Smooth muscle cell (in vitro differentiated cells): ENCODE measurements at regions not wholly inside any gene's neighbourhood (a gene's known extent, or its start where the extent isn't known, plus 50 kb on each side); places are given as distances from the start of the nearest gene placed in this dataset.

Source experiments
- DNase-seq: peaks from one replicate; lab custom pipeline; 2025; ENCODE audit not compliant: unreplicated experiment; lab: John Stamatoyannopoulos, UW
- H2AFZ ChIP-seq: fragments of 200-600 bp; sonication (generic); 2 replicates; pipeline ENCODE4 v1.6.0; 2016; ENCODE audit warnings: antibody characterized with exemption, low read depth, mild to moderate bottlenecking
- H3F3A ChIP-seq: fragments of 200-600 bp; sonication (generic); 2 replicates; pipeline ENCODE4 v1.6.0; 2017; ENCODE audit warnings: antibody characterized with exemption, low read depth
- H3K27ac ChIP-seq: fragments of 200-600 bp; sonication (generic); 2 replicates; pipeline ENCODE4 v1.5.1; 2016; ENCODE audit warnings: low read depth, mild to moderate bottlenecking
- H3K27me3 ChIP-seq: fragments of 200-600 bp; sonication (generic); 2 replicates; pipeline ENCODE4 v1.6.1; 2016; ENCODE audit warnings: low read depth, mild to moderate bottlenecking
- H3K36me3 ChIP-seq: fragments of 200-600 bp; sonication (generic); 2 replicates; pipeline ENCODE4 v1.5.1; 2016; ENCODE audit warnings: low read depth
- H3K4me1 ChIP-seq: fragments of 200-600 bp; sonication (generic); 2 replicates; pipeline ENCODE4 v1.5.1; 2016; ENCODE audit warnings: low read depth
- H3K4me2 ChIP-seq: fragments of 200-600 bp; sonication (generic); 2 replicates; pipeline ENCODE4 v1.6.0; 2016; ENCODE audit warnings: mild to moderate bottlenecking
- H3K4me3 ChIP-seq: fragments of 200-600 bp; sonication (generic); 2 replicates; pipeline ENCODE4 v1.5.1; 2016; ENCODE audit warnings: mild to moderate bottlenecking
- H3K79me2 ChIP-seq: fragments of 200-600 bp; sonication (generic); 2 replicates; pipeline ENCODE4 v1.6.0; 2016; ENCODE audit warnings: low read depth, mild to moderate bottlenecking
- H3K9ac ChIP-seq: fragments of 200-600 bp; sonication (generic); 2 replicates; pipeline ENCODE4 v1.6.0; 2016; ENCODE audit warnings: low read depth
- H3K9me3 ChIP-seq: fragments of 200-600 bp; sonication (generic); replicated peaks from 2 replicates; pipeline ENCODE4 v1.5.1; 2016; ENCODE audit warnings: low read depth
- H4K20me1 ChIP-seq: fragments of 200-600 bp; sonication (generic); 2 replicates; pipeline ENCODE4 v1.6.0; 2016; ENCODE audit warnings: low read depth
- whole genome bisulfite sequencing: methylation state at CpG from one replicate; pipeline ENCODE4 v1.1.7; 2016; ENCODE audit warnings: low lambda C conversion rate; 5-methylcytosine and 5-hydroxymethylcytosine counted together
- TF ChIP-seq, protein P1 (sequence below): fragments of 200-600 bp; sonication (generic); IDR thresholded peaks from 2 replicates; pipeline ENCODE4 v1.5.1; 2017; ENCODE audit warnings: borderline replicate concordance, mild to moderate bottlenecking, antibody characterized with exemption; ENCODE audit not compliant: insufficient read depth, poor library complexity, severe bottlenecking

GRCh38 chr4:59945277-59945676, 1254.8 kb upstream of the ADGRL3 start:
- H4K20me1 ChIP-seq, result no peaks in the 10 kb centered on the region
- H3K4me3 ChIP-seq, result no peak overlapping the region
- DNase-seq, result no peak
- H2AFZ ChIP-seq, result no peak overlapping the region
- no peaks in the 10 kb centered on the region for H3F3A ChIP-seq
- H3K79me2 ChIP-seq, result no peaks in the 10 kb centered on the region
- peak overlapping the region; percentile 25 for H3K4me2 ChIP-seq
- H3K4me1 ChIP-seq, result no peaks in the 10 kb centered on the region
- H3K36me3 ChIP-seq, result no peaks in the 10 kb centered on the region
- H3K9ac ChIP-seq, result no peak overlapping the region
- H3K27me3 ChIP-seq, result no peaks in the 10 kb centered on the region
- H3K9me3 ChIP-seq, result no peaks in the 10 kb centered on the region
- WGBS, result 67% methylated on average over 2 of the region's 2 CpGs
- H3K27ac ChIP-seq, result no peak overlapping the region
- TF ChIP-seq, protein P1, sequence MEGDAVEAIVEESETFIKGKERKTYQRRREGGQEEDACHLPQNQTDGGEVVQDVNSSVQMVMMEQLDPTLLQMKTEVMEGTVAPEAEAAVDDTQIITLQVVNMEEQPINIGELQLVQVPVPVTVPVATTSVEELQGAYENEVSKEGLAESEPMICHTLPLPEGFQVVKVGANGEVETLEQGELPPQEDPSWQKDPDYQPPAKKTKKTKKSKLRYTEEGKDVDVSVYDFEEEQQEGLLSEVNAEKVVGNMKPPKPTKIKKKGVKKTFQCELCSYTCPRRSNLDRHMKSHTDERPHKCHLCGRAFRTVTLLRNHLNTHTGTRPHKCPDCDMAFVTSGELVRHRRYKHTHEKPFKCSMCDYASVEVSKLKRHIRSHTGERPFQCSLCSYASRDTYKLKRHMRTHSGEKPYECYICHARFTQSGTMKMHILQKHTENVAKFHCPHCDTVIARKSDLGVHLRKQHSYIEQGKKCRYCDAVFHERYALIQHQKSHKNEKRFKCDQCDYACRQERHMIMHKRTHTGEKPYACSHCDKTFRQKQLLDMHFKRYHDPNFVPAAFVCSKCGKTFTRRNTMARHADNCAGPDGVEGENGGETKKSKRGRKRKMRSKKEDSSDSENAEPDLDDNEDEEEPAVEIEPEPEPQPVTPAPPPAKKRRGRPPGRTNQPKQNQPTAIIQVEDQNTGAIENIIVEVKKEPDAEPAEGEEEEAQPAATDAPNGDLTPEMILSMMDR, result no peak

- Histone ChIP-seq H3K9me3 (no peaks in the 10 kb centered on the region), H3K4me1 (no peaks in the 10 kb centered on the region), H3K27ac (no peak overlapping the region), H4K20me1 (no peaks in the 10 kb centered on the region), H3K36me3 (no peaks in the 10 kb centered on the region), H3K79me2 (no peaks in the 10 kb centered on the region), H3K9ac (no peak overlapping the region), H3F3A (no peaks in the 10 kb centered on the region), H3K4me2 (no peak overlapping the region), H3K27me3 (no peaks in the 10 kb centered on the region), H3K4me3 (no peak overlapping the region), H2AFZ (no peak overlapping the region)
- WGBS, result 86% methylated on average over 1 of the region's 1 CpG
- TF ChIP-seq, protein P1, result no peak
- no peak for DNase-seq
Observed at GRCh38 chr4:59945716-59946115, 1254.4 kb upstream of the ADGRL3 start.

DNA sequence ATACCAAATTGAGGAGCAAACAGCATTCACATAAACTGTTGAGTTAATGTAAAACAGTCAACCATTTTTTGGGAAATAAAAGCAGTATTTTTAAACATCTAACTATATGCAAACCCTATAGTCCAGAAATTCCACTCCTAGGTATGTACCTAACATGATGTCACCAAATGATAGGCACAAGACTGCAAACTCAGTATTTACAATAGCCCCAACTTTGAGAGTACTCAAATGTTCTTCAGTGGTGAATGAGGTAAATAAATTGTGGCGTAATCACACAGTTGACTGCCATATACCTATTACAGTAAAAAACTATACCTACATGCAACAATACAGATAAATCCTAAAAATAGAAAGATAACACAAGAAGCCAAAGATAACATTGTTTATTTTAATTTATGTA, 1243.8 kb upstream of the ADGRL3 start:
- Histone ChIP-seq H3F3A (no peaks in the 10 kb centered on the region), H4K20me1 (no peaks in the 10 kb centered on the region), H3K36me3 (no peaks in the 10 kb centered on the region), H3K4me3 (no peak overlapping the region), H3K9me3 (no peaks in the 10 kb centered on the region), H3K4me1 (no peaks in the 10 kb centered on the region), H3K4me2 (no peak overlapping the region), H3K79me2 (no peaks in the 10 kb centered on the region), H3K9ac (no peak overlapping the region), H3K27ac (no peak overlapping the region), H3K27me3 (no peaks in the 10 kb centered on the region), H2AFZ (no peak overlapping the region)
- TF ChIP-seq, protein P1, result no peak
- DNase-seq, result no peak
- WGBS, result 88% methylated on average over 1 of the region's 1 CpG

- WGBS, result 74% methylated on average over 6 of the region's 6 CpGs
- Histone ChIP-seq H3K4me1 (no peaks in the 10 kb centered on the region), H3K27ac (no peak overlapping the region), H4K20me1 (no peaks in the 10 kb centered on the region), H3F3A (no peaks in the 10 kb centered on the region), H3K9me3 (no peaks in the 10 kb centered on the region), H3K4me2 (no peak overlapping the region), H3K27me3 (no peaks in the 10 kb centered on the region), H3K4me3 (no peak overlapping the region), H2AFZ (no peak overlapping the region), H3K9ac (no peak overlapping the region), H3K79me2 (no peaks in the 10 kb centered on the region), H3K36me3 (no peaks in the 10 kb centered on the region)
- no peak for DNase-seq
- TF ChIP-seq, protein P1, result no peak
Observed at GRCh38 chr4:59960143-59960542, 1240.0 kb upstream of the ADGRL3 start.
